HEK293 (cell line): ENCODE measurements at regions not wholly inside any gene's neighbourhood (a gene's known extent, or its start where the extent isn't known, plus 50 kb on each side); places are given as distances from the start of the nearest gene placed in this dataset.

Experiments
- CTCF ChIA-PET: fragments of 350-600 bp; formaldehyde crosslinking; extraction: SDS; loops from one replicate; lab custom pipeline; 2021; ENCODE audit warnings: antibody characterized with exemption; lab: Yijun Ruan, JAX
- POLR2A ChIA-PET: fragments of 300-600 bp; formaldehyde crosslinking; extraction: SDS; loops from one replicate; lab custom pipeline; 2020; ENCODE audit warnings: antibody characterized with exemption, inconsistent platforms; lab: Yijun Ruan, JAX
- H3K27ac ChIP-seq: fragments of 200-500 bp; sonication (Bioruptor generic); 2 replicates; pipeline ENCODE4 v1.5.1; 2014; ENCODE audit warnings: low read depth, low read length, control low read depth, inconsistent platforms; ENCODE audit errors: extremely low read depth
- H3K36me3 ChIP-seq, 2 experiments: fragments of 200-500 bp in 1 of 2; sonication (Bioruptor generic) in 1 of 2; 1 replicate in 1 of 2; 2 replicates in 1 of 2; pipeline ENCODE4 v1.5.1; 2014 to 2017; ENCODE audit warnings: inconsistent platforms in 2 of 2, low read length in 2 of 2; ENCODE audit not compliant: control insufficient read depth in 2 of 2, insufficient read depth in 1 of 2
- H3K4me1 ChIP-seq: fragments of 200-500 bp; sonication (Bioruptor generic); 2 replicates; pipeline ENCODE4 v1.5.1; 2014; ENCODE audit warnings: mild to moderate bottlenecking, low read length, inconsistent platforms; ENCODE audit not compliant: control insufficient read depth, insufficient read depth
- H3K4me3 ChIP-seq: 2 replicates; pipeline ENCODE4 v1.5.1; 2011; ENCODE audit warnings: low read depth, mild to moderate bottlenecking, control low read depth, low read length, moderate library complexity
- H3K9me3 ChIP-seq: fragments of 200-500 bp; sonication (Bioruptor generic); 2 replicates; pipeline ENCODE4 v1.5.1; 2014; ENCODE audit warnings: low read depth, low read length, inconsistent platforms; ENCODE audit not compliant: control insufficient read depth, insufficient read depth
- ELK4 ChIP-seq: IDR thresholded peaks from 2 replicates; pipeline ENCODE4 v1.6.1; 2011; ENCODE audit warnings: mild to moderate bottlenecking, low read depth, low read length, borderline replicate concordance
- GLI2 ChIP-seq: fragments of 450-650 bp; formaldehyde crosslinking; IDR thresholded peaks from 2 replicates; pipeline ENCODE4; 2017; ENCODE audit warnings: missing biosample characterization, missing genetic modification characterization, low read depth, borderline replicate concordance
- GLI4 ChIP-seq: fragments of 450-650 bp; formaldehyde crosslinking; IDR thresholded peaks from 2 replicates; pipeline ENCODE4 v1.5.1; 2016; ENCODE audit warnings: missing biosample characterization, missing genetic modification characterization
- HOXD13 ChIP-seq: sonication (generic); formaldehyde crosslinking; IDR thresholded peaks from 2 replicates; pipeline ENCODE4 v1.8.0; 2022; ENCODE audit warnings: missing genetic modification reagents, borderline replicate concordance
- KLF10 ChIP-seq: fragments of 450-650 bp; IDR thresholded peaks from 2 replicates; pipeline ENCODE4 v1.5.1; 2018; ENCODE audit warnings: missing biosample characterization, mild to moderate bottlenecking, missing genetic modification characterization
- KLF8 ChIP-seq: fragments of 450-650 bp; formaldehyde crosslinking; IDR thresholded peaks from 2 replicates; pipeline ENCODE4 v1.5.1; 2016; ENCODE audit warnings: missing biosample characterization, missing genetic modification characterization
- OVOL3 ChIP-seq: fragments of 450-650 bp; formaldehyde crosslinking; IDR thresholded peaks from 2 replicates; pipeline ENCODE4 v1.5.1; 2016; ENCODE audit warnings: missing biosample characterization, missing genetic modification characterization
- PBX3 ChIP-seq: sonication (generic); formaldehyde crosslinking; IDR thresholded peaks from 2 replicates; pipeline ENCODE4 v1.8.1; 2022; ENCODE audit warnings: mild to moderate bottlenecking, moderate library complexity, missing genetic modification reagents
- SP3 ChIP-seq: fragments of 450-650 bp; formaldehyde crosslinking; IDR thresholded peaks from 2 replicates; pipeline ENCODE4 v1.5.1; 2016; ENCODE audit warnings: missing biosample characterization, missing genetic modification characterization
- ZBTB1 ChIP-seq: fragments of 450-650 bp; formaldehyde crosslinking; IDR thresholded peaks from 2 replicates; pipeline ENCODE4 v1.5.1; 2016; ENCODE audit warnings: missing biosample characterization, missing genetic modification characterization
- ZBTB26 ChIP-seq: fragments of 450-650 bp; formaldehyde crosslinking; optimal IDR thresholded peaks from 2 replicates; pipeline ENCODE3; 2016; ENCODE audit warnings: missing biosample characterization, mild to moderate bottlenecking, missing genetic modification characterization
- ZBTB48 ChIP-seq: fragments of 450-650 bp; formaldehyde crosslinking; IDR thresholded peaks from 2 replicates; pipeline ENCODE4 v1.5.1; 2016; ENCODE audit warnings: missing biosample characterization, missing genetic modification characterization
- ZNF132 ChIP-seq: fragments of 450-650 bp; formaldehyde crosslinking; IDR thresholded peaks from 2 replicates; pipeline ENCODE4 v1.5.1; 2017; ENCODE audit warnings: missing biosample characterization, missing genetic modification characterization, borderline replicate concordance
- ZNF146 ChIP-seq: fragments of 450-650 bp; formaldehyde crosslinking; IDR thresholded peaks from 2 replicates; pipeline ENCODE4 v1.5.1; 2016; ENCODE audit warnings: missing biosample characterization, missing genetic modification characterization
- ZNF148 ChIP-seq: fragments of 450-650 bp; formaldehyde crosslinking; IDR thresholded peaks from 2 replicates; pipeline ENCODE4 v1.5.0; 2017; ENCODE audit warnings: missing biosample characterization, missing genetic modification characterization, borderline replicate concordance
- ZNF157 ChIP-seq: fragments of 450-650 bp; formaldehyde crosslinking; IDR thresholded peaks from 2 replicates; pipeline ENCODE4 v1.5.1; 2016; ENCODE audit warnings: missing biosample characterization, missing genetic modification characterization
- ZNF169 ChIP-seq: fragments of 450-650 bp; formaldehyde crosslinking; IDR thresholded peaks from 2 replicates; pipeline ENCODE4 v1.5.1; 2016; ENCODE audit warnings: missing biosample characterization, missing genetic modification characterization
- ZNF2 ChIP-seq: fragments of 450-650 bp; formaldehyde crosslinking; IDR thresholded peaks from 2 replicates; pipeline ENCODE4 v1.5.1; 2016; ENCODE audit warnings: missing biosample characterization, missing genetic modification characterization
- ZNF221 ChIP-seq: fragments of 450-650 bp; formaldehyde crosslinking; IDR thresholded peaks from 2 replicates; pipeline ENCODE4 v1.5.1; 2017; ENCODE audit warnings: missing biosample characterization, missing genetic modification characterization, borderline replicate concordance
- ZNF274 ChIP-seq, 2 experiments: fragments of 200-500 bp in 1 of 2; fragments of 450-650 bp in 1 of 2; sonication (Bioruptor generic) in 1 of 2; formaldehyde crosslinking in 1 of 2; IDR thresholded peaks; 2 replicates each; pipeline versions ENCODE4 v1.5.1 to v1.6.1; 2014 to 2016; ENCODE audit warnings: borderline replicate concordance in 1 of 2, inconsistent platforms in 1 of 2, low read length in 1 of 2, missing biosample characterization in 1 of 2, missing genetic modification characterization in 1 of 2
- ZNF302 ChIP-seq: fragments of 450-650 bp; formaldehyde crosslinking; IDR thresholded peaks from 2 replicates; pipeline ENCODE4 v1.5.1; 2016; ENCODE audit warnings: missing biosample characterization, missing genetic modification characterization, low read depth
- ZNF391 ChIP-seq: fragments of 450-650 bp; formaldehyde crosslinking; IDR thresholded peaks from 2 replicates; pipeline ENCODE4 v1.5.1; 2016; ENCODE audit warnings: low read depth, missing biosample characterization, missing genetic modification characterization, borderline replicate concordance
- ZNF394 ChIP-seq: fragments of 450-650 bp; formaldehyde crosslinking; IDR thresholded peaks from 2 replicates; pipeline ENCODE4 v1.5.1; 2016; ENCODE audit warnings: missing biosample characterization, missing genetic modification characterization, mild to moderate bottlenecking, moderate library complexity, borderline replicate concordance
- ZNF48 ChIP-seq: fragments of 450-650 bp; formaldehyde crosslinking; IDR thresholded peaks from 2 replicates; pipeline ENCODE4 v1.5.1; 2016; ENCODE audit warnings: missing biosample characterization, missing genetic modification characterization
- ZNF513 ChIP-seq: fragments of 450-650 bp; IDR thresholded peaks from 2 replicates; pipeline ENCODE4 v1.5.1; 2018; ENCODE audit warnings: missing biosample characterization, missing genetic modification characterization
- ZNF555 ChIP-seq: fragments of 450-650 bp; formaldehyde crosslinking; conservative IDR thresholded peaks from 2 replicates; pipeline ENCODE4 v1.5.1; 2017; ENCODE audit warnings: missing biosample characterization, mild to moderate bottlenecking, missing genetic modification characterization, inconsistent platforms

GRCh38 chr5:56763711-56764466 is 51.5 kb upstream of the MAP3K1 start:
- TF ChIP-seq ZNF132: no peak
- TF ChIP-seq KLF10 (tag by site-specific recombination): no peak
- TF ChIP-seq KLF8 (tag by site-specific recombination): no peak
- no peak for TF ChIP-seq SP3 (tag by site-specific recombination)
- no peak for TF ChIP-seq GLI4 (tag by site-specific recombination)
- no peak for TF ChIP-seq ZBTB1 (tag by site-specific recombination)
- TF ChIP-seq ZNF146 (tag by site-specific recombination): no peak
- TF ChIP-seq ZBTB26 (tag by site-specific recombination): no peak
- no peak for TF ChIP-seq HOXD13
- TF ChIP-seq ZNF302 (tag by site-specific recombination): no peak
- TF ChIP-seq ELK4: no peak
- TF ChIP-seq ZNF221 (tag by site-specific recombination): no peak
- TF ChIP-seq ZBTB48 (tag by site-specific recombination): no peak
- TF ChIP-seq ZNF394 (tag by site-specific recombination): no peak
- TF ChIP-seq ZNF169: no peak
- H3K9me3 ChIP-seq: no peaks in the 10 kb centered on the region
- H3K36me3 ChIP-seq: no peaks in the 10 kb centered on the region
- ChIA-PET CTCF (interaction anchor here (0.6 to 0.7 kb wide), 2 partner anchors 19 to 1363 kb away, joined by 3 read pairs; no protein-coding TSS in a partner anchor), POLR2A (no interaction called here)
- H3K27ac ChIP-seq: no peak overlapping the region
- H3K4me3 ChIP-seq: no peak overlapping the region
- no peaks in the 10 kb centered on the region for H3K4me1 ChIP-seq

- TF ChIP-seq ZNF513 (tag by site-specific recombination) (no peak), ZNF2 (tag by site-specific recombination) (no peak), ZNF391 (tag by site-specific recombination) (no peak), KLF10 (tag by site-specific recombination) (no peak), ZNF274 (IDR thresholded peaks at IDR 0.05; ENCODE audit: low read length) (no peak), ZNF274 (tag by site-specific recombination; IDR thresholded peaks at IDR 0.05; ENCODE audit: borderline replicate concordance) (no peak), PBX3 (CRISPR knock-in tag) (no peak), OVOL3 (tag by site-specific recombination) (no peak), GLI2 (tag by site-specific recombination) (no peak), SP3 (tag by site-specific recombination) (no peak), ZNF48 (tag by site-specific recombination) (no peak), ZNF148 (no peak), ZNF555 (tag by site-specific recombination) (no peak), ZNF157 (tag by site-specific recombination) (no peak), ZNF146 (tag by site-specific recombination) (no peak)
- no peaks in the 10 kb centered on the region for H3K36me3 ChIP-seq
- H3K4me3 ChIP-seq: no peak overlapping the region
- no peak overlapping the region for H3K27ac ChIP-seq
- no peaks in the 10 kb centered on the region for H3K4me1 ChIP-seq
- ChIA-PET POLR2A (no interaction called here), CTCF (interaction anchor here (0.6 to 0.7 kb wide), 2 partner anchors 223 to 1363 kb away, joined by 3 to 4 read pairs; no protein-coding TSS in a partner anchor)
- no peaks in the 10 kb centered on the region for H3K9me3 ChIP-seq
Observed at GRCh38 chr5:56763182-56763581, 52.2 kb upstream of the MAP3K1 start.
